Skeletal muscle satellite cell (primary cell): ENCODE measurements at regions not wholly inside any gene's neighbourhood (a gene's known extent, or its start where the extent isn't known, plus 50 kb on each side); places are given as distances from the start of the nearest gene placed in this dataset.

Source experiments
- H3K27me3 ChIP-seq: 2 replicates; pipeline ENCODE4 v1.7.0; 2013; ENCODE audit warnings: low read length; ENCODE audit not compliant: control insufficient read depth, insufficient read depth
- H3K36me3 ChIP-seq: 2 replicates; pipeline ENCODE4 v1.7.0; 2013; ENCODE audit warnings: mild to moderate bottlenecking, control low read depth, low read length; ENCODE audit not compliant: insufficient read depth
- H3K4me1 ChIP-seq: 2 replicates; pipeline ENCODE4 v1.7.0; 2013; ENCODE audit warnings: low read length; ENCODE audit not compliant: control insufficient read depth, insufficient read depth
- H3K4me2 ChIP-seq: 2 replicates; pipeline ENCODE4 v1.7.0; 2013; ENCODE audit warnings: mild to moderate bottlenecking, low read length
- H3K4me3 ChIP-seq: 2 replicates; pipeline ENCODE4 v1.7.0; 2013; ENCODE audit warnings: low read length
- H3K9ac ChIP-seq: 2 replicates; pipeline ENCODE4 v1.7.0; 2013; ENCODE audit warnings: mild to moderate bottlenecking, low read depth, low read length, moderate library complexity
- H3K9me3 ChIP-seq: replicated peaks from 2 replicates; pipeline ENCODE4 v1.7.0; 2013; ENCODE audit warnings: mild to moderate bottlenecking, control low read depth, low read length

DNA sequence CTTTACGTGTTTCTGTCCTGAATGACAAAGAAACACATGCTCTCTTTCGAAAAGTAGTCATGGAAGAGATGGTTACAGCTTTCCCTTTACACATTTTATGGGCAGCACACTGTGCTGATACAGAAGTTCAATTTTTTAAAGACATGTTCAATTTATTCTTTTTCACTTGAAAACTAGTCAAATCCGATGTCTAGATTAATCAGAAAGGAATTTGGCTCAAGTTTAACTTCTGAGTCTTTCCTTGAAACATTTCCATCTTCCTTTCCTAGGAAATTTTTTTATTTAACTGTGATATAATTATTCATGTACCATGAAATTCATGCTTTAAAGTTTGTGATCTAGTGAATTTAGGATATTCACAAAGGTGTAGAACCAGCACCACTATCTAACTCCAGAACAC is 360.1 kb downstream of the TNS3 start:
- Histone ChIP-seq H3K9me3 (no peaks in the 10 kb centered on the region), H3K4me3 (no peak overlapping the region), H3K4me2 (no peak overlapping the region), H3K9ac (no peak overlapping the region), H3K27me3 (peaks cover 6% of the 10 kb centered on the region), H3K36me3 (no peaks in the 10 kb centered on the region), H3K4me1 (no peaks in the 10 kb centered on the region)

DNA sequence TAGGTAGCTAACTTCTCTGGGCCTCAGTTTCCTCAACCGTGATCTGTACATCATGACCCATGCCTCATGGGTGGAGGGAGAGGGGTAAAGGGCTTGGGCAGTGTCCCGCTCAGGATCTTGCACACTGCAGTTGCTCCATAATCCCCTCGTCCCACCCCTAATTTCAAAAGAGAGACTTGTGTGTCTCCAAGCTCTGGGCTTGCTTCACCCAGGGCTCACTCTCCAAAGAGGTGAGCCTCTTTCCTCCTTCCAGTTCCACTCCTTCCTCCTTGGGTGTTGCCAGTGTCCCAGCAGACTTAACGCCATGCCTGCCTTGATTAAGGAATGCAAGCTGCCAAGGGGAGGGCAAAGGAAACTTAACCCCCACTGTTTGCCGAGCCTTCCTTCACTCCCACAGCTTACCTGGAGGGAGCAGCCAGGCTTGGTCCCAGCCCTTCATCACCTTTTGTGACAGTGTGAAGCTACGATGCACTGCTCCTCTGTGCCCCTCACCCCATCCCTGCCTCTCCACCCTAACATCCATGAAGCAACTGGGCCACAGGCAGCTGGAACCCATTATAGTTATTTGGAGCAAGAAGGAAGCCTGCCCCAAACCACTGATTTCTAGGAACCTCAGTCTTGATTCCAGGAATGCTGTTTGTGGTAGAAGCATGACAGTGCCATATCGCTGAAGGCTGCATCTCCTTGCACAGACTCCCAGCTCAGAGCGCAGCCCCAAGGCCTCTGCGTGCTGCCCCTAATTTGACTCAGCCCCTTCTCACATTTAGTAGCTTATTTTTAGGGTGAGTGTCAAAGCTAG is 363.3 kb downstream of the TNS3 start:
- H3K27me3 ChIP-seq: peaks cover 10% of the 10 kb centered on the region
- no peaks in the 10 kb centered on the region for H3K9me3 ChIP-seq

GRCh38 chr7:47217570-47218360 is 364.1 kb downstream of the TNS3 start:
- peaks cover 17% of the 10 kb centered on the region for H3K27me3 ChIP-seq
- no peaks in the 10 kb centered on the region for H3K36me3 ChIP-seq
- no peak overlapping the region for H3K4me2 ChIP-seq
- no peak overlapping the region for H3K4me3 ChIP-seq
- no peaks in the 10 kb centered on the region for H3K9me3 ChIP-seq
- H3K9ac ChIP-seq: no peak overlapping the region
- H3K4me1 ChIP-seq: no peaks in the 10 kb centered on the region

More for the DNA sequence above, 363.3 kb downstream of the TNS3 start:
- Histone ChIP-seq H3K36me3 (no peaks in the 10 kb centered on the region), H3K4me1 (no peaks in the 10 kb centered on the region), H3K9ac (no peak overlapping the region), H3K4me3 (no peak overlapping the region), H3K4me2 (no peak overlapping the region)

- peaks cover 24% of the 10 kb centered on the region for H3K27me3 ChIP-seq
- no peak overlapping the region for H3K4me3 ChIP-seq
- no peaks in the 10 kb centered on the region for H3K36me3 ChIP-seq
- no peaks in the 10 kb centered on the region for H3K9me3 ChIP-seq
- H3K4me2 ChIP-seq: no peak overlapping the region
- H3K9ac ChIP-seq: no peak overlapping the region
- H3K4me1 ChIP-seq: no peaks in the 10 kb centered on the region
These were observed 364.8 kb downstream of the TNS3 start for GRCh38 chr7:47217086-47217485.

GRCh38 chr7:47216439-47216838 is 365.5 kb downstream of the TNS3 start:
- Histone ChIP-seq H3K27me3 (peaks cover 27% of the 10 kb centered on the region), H3K9ac (no peak overlapping the region), H3K36me3 (no peaks in the 10 kb centered on the region), H3K4me2 (no peak overlapping the region), H3K4me3 (no peak overlapping the region), H3K4me1 (no peaks in the 10 kb centered on the region), H3K9me3 (no peaks in the 10 kb centered on the region)

- no peaks in the 10 kb centered on the region for H3K9me3 ChIP-seq
- H3K4me3 ChIP-seq: no peak overlapping the region
- no peak overlapping the region for H3K4me2 ChIP-seq
- no peaks in the 10 kb centered on the region for H3K4me1 ChIP-seq
- H3K36me3 ChIP-seq: no peaks in the 10 kb centered on the region
- H3K9ac ChIP-seq: no peak overlapping the region
- peaks cover 33% of the 10 kb centered on the region for H3K27me3 ChIP-seq
These were observed 366.3 kb downstream of the TNS3 start for GRCh38 chr7:47215640-47216039.

GRCh38 chr7:47215049-47215448 is 366.9 kb downstream of the TNS3 start:
- no peak overlapping the region for H3K4me3 ChIP-seq
- no peak overlapping the region for H3K4me2 ChIP-seq
- H3K27me3 ChIP-seq: peaks cover 39% of the 10 kb centered on the region
- no peaks in the 10 kb centered on the region for H3K4me1 ChIP-seq
- no peaks in the 10 kb centered on the region for H3K9me3 ChIP-seq
- no peaks in the 10 kb centered on the region for H3K36me3 ChIP-seq
- no peak overlapping the region for H3K9ac ChIP-seq

- H3K4me3 ChIP-seq: no peak overlapping the region
- H3K9me3 ChIP-seq: no peaks in the 10 kb centered on the region
- no peak overlapping the region for H3K4me2 ChIP-seq
- no peaks in the 10 kb centered on the region for H3K36me3 ChIP-seq
- no peaks in the 10 kb centered on the region for H3K4me1 ChIP-seq
- peaks cover 52% of the 10 kb centered on the region for H3K27me3 ChIP-seq
- H3K9ac ChIP-seq: no peak overlapping the region
These were observed 368.6 kb downstream of the TNS3 start for GRCh38 chr7:47213276-47213675.

- Histone ChIP-seq H3K4me3 (no peak overlapping the region), H3K36me3 (no peaks in the 10 kb centered on the region), H3K9ac (no peak overlapping the region), H3K9me3 (no peaks in the 10 kb centered on the region), H3K4me2 (no peak overlapping the region), H3K27me3 (peaks cover 51% of the 10 kb centered on the region), H3K4me1 (no peaks in the 10 kb centered on the region)
These were observed 370.4 kb downstream of the TNS3 start for GRCh38 chr7:47211519-47211973.

DNA sequence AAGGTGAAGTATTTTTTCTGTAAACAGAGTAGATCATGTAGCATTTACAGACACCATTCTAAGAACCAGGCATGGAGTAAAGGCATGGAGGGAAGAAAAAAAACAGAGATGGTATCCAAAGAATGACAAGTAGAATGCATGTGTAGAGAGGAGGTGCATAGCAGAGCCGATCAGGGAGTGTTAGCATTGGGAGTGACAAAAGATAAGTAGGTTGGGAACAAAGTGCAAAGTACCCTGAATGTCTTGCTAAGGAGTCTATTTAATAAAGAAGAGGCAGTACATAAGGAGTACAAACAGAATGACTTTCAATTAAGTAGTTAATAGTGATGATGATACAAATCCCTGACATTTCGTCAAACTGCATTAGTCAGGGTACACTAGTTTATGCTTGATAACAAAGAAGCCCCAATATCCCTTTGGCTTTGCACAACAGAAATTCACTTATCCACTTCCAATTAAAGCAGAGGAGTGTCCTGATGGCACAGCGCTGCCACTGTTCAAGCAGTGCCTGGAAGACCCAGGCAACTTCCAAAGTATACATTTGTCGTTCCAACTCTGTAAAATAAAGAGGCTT is 371.5 kb downstream of the TNS3 start:
- H3K4me1 ChIP-seq: no peaks in the 10 kb centered on the region
- no peaks in the 10 kb centered on the region for H3K36me3 ChIP-seq
- H3K27me3 ChIP-seq: peaks cover 50% of the 10 kb centered on the region
- H3K4me3 ChIP-seq: no peak overlapping the region
- H3K9ac ChIP-seq: no peak overlapping the region
- no peak overlapping the region for H3K4me2 ChIP-seq
- no peaks in the 10 kb centered on the region for H3K9me3 ChIP-seq

DNA sequence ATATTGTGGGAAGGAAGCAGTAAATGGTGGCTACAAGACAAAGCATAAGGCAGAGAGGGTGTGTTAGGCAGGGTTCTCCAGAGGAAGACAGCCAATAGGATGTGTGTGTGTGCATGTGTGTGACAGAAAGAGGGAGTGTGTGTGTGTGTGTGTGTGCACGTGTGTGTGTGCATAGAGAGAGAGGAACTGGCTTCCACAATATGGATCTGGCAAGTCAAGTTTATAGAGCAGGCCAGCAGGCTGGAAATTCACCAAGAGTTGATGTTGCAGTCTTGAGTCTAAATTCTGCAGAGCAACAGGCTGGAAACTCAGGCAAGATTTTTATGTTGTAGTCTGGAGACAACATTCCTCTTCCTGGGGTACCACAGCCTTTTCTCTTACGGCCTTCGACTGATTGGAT is 374.0 kb downstream of the TNS3 start:
- peaks cover 50% of the 10 kb centered on the region for H3K27me3 ChIP-seq
- H3K4me3 ChIP-seq: no peak overlapping the region
- H3K9ac ChIP-seq: no peak overlapping the region
- H3K4me2 ChIP-seq: no peak overlapping the region
- H3K4me1 ChIP-seq: no peaks in the 10 kb centered on the region
- H3K9me3 ChIP-seq: no peaks in the 10 kb centered on the region
- H3K36me3 ChIP-seq: no peaks in the 10 kb centered on the region
